ENCODE measurements at regions not wholly inside any gene's neighbourhood (a gene's known extent, or its start where the extent isn't known, plus 50 kb on each side); places are given as distances from the start of the nearest gene placed in this dataset.

DNA sequence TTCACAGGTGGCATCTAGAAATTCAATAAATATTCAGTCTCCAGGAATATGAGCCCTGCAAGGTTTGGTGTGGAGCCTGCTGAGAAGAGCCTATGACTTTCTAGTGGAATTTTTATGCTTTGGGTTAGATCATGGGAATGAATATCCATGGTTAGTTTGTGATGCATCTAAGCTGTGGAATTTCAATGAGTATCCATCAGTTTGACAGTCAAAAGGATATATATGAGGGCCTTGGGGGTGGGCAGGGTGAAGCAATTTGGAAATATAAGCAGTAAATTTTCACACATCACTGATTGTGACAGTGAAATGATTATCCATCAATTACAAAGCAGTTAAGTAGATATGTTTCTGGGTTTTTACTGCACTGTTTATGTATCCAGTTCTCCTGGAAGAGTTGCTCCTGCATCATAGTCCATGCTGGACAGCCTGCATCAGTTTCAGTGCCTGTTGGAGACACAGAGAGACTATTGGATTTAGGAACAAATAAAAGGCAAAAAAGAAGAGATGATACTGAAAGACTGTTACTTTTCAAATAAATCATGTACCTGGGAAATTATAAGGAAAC lies 530.8 kb downstream of the MFSD1 start:
- H3K27ac ChIP-seq (ENCODE audit: low read length), result no peak overlapping the region
- Mint-ChIP-seq H3K27me3 (ENCODE audit: low read depth in 2 of 2) (no peaks in the 10 kb centered on the region), H3K4me1 (no peaks in the 10 kb centered on the region), H3K4me3 (no peak overlapping the region), H3K9me3 (peaks cover 8 to 10% of the 10 kb centered on the region in 2 donors), H3K36me3 (no peaks in the 10 kb centered on the region), H3K27ac (no peak overlapping the region)
- H3K9me3 ChIP-seq (ENCODE audit: control insufficient read depth, insufficient read depth, low read length), result no peaks in the 10 kb centered on the region
- no peak overlapping the region for H3K4me3 ChIP-seq (ENCODE audit: low read length)
- DNase-seq (no peak), ATAC-seq (no peak)
- TF ChIP-seq, protein P1, sequence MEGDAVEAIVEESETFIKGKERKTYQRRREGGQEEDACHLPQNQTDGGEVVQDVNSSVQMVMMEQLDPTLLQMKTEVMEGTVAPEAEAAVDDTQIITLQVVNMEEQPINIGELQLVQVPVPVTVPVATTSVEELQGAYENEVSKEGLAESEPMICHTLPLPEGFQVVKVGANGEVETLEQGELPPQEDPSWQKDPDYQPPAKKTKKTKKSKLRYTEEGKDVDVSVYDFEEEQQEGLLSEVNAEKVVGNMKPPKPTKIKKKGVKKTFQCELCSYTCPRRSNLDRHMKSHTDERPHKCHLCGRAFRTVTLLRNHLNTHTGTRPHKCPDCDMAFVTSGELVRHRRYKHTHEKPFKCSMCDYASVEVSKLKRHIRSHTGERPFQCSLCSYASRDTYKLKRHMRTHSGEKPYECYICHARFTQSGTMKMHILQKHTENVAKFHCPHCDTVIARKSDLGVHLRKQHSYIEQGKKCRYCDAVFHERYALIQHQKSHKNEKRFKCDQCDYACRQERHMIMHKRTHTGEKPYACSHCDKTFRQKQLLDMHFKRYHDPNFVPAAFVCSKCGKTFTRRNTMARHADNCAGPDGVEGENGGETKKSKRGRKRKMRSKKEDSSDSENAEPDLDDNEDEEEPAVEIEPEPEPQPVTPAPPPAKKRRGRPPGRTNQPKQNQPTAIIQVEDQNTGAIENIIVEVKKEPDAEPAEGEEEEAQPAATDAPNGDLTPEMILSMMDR (IDR thresholded peaks at IDR 0.05), result no peak
- H3K27me3 ChIP-seq (ENCODE audit: control insufficient read depth, insufficient read depth, low read length), result no peaks in the 10 kb centered on the region
- H3K4me1 ChIP-seq (ENCODE audit: control insufficient read depth, insufficient read depth, low read length), result no peaks in the 10 kb centered on the region
- no peaks in the 10 kb centered on the region for H3K36me3 ChIP-seq (ENCODE audit: control insufficient read depth, insufficient read depth, low read length)
- intact Hi-C loops (cut with micrococcal nuclease), result no loop called here

DNA sequence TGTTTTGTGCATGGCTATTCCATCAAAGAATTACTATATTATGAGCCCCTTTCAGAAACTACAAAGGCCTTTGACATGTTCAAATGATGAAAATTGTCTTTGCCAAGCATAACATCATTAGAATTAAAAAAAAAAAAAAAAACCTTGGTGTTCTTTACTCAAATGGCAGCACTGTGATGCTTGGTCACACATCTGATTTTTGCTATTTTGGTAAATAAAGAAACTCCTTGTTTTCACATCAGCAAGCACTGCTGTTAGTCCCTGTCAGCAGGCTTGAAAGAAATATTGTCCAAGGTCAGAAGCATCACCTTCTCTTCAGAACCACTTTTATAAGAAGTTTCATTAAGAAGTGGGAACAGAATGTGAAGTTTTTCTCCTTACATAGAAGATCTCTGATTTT lies 537.3 kb downstream of the MFSD1 start:
- Mint-ChIP-seq H3K27ac (no peak overlapping the region), H3K9me3 (peaks cover 2 to 10% of the 10 kb centered on the region in 2 donors), H3K27me3 (ENCODE audit: low read depth in 2 of 2) (no peaks in the 10 kb centered on the region), H3K36me3 (no peaks in the 10 kb centered on the region), H3K4me1 (no peaks in the 10 kb centered on the region), H3K4me3 (no peak overlapping the region)
- ATAC-seq (no peak), DNase-seq (no peak)
- no peaks in the 10 kb centered on the region for H3K9me3 ChIP-seq (ENCODE audit: control insufficient read depth, insufficient read depth, low read length)
- no peak overlapping the region for H3K27ac ChIP-seq (ENCODE audit: low read length)
- TF ChIP-seq, protein P1 (IDR thresholded peaks at IDR 0.05), result no peak
- no peaks in the 10 kb centered on the region for H3K4me1 ChIP-seq (ENCODE audit: control insufficient read depth, insufficient read depth, low read length)
- no peak overlapping the region for H3K4me3 ChIP-seq (ENCODE audit: low read length)
- intact Hi-C loops (cut with micrococcal nuclease), result no loop called here
- no peaks in the 10 kb centered on the region for H3K36me3 ChIP-seq (ENCODE audit: control insufficient read depth, insufficient read depth, low read length)
- no peaks in the 10 kb centered on the region for H3K27me3 ChIP-seq (ENCODE audit: control insufficient read depth, insufficient read depth, low read length)

- H3K27me3 Mint-ChIP-seq (ENCODE audit: low read depth in 2 of 2), result no peaks in the 10 kb centered on the region
- intact Hi-C loops (cut with micrococcal nuclease), result no loop called here
- no peak overlapping the region for H3K27ac Mint-ChIP-seq
- WGBS (ENCODE audit: insufficient coverage), result 84% methylated on average over 2 of the region's 3 CpGs
- H3K4me3 ChIP-seq (ENCODE audit: low read length), result no peak overlapping the region
- TF ChIP-seq, protein P1 (IDR thresholded peaks at IDR 0.05), result no peak
- no peaks in the 10 kb centered on the region for H3K4me1 Mint-ChIP-seq
- H3K27me3 ChIP-seq (ENCODE audit: control insufficient read depth, insufficient read depth, low read length), result no peaks in the 10 kb centered on the region
- H3K4me1 ChIP-seq (ENCODE audit: control insufficient read depth, insufficient read depth, low read length), result no peaks in the 10 kb centered on the region
- DNase-seq (no peak), ATAC-seq (no peak)
- no peaks in the 10 kb centered on the region for H3K36me3 Mint-ChIP-seq
- peaks cover 4 to 10% of the 10 kb centered on the region in 2 donors for H3K9me3 Mint-ChIP-seq
- H3K9me3 ChIP-seq (ENCODE audit: control insufficient read depth, insufficient read depth, low read length), result no peaks in the 10 kb centered on the region
- H3K36me3 ChIP-seq (ENCODE audit: control insufficient read depth, insufficient read depth, low read length), result no peaks in the 10 kb centered on the region
- no peak overlapping the region for H3K27ac ChIP-seq (ENCODE audit: low read length)
- H3K4me3 Mint-ChIP-seq, result no peak overlapping the region
These were observed 539.1 kb downstream of the MFSD1 start for GRCh38 chr3:159340877-159341500.

All from natural killer cell (primary cell).